Vagina (tissue), 2 donors: ENCODE measurements at regions not wholly inside any gene's neighbourhood (a gene's known extent, or its start where the extent isn't known, plus 50 kb on each side); places are given as distances from the start of the nearest gene placed in this dataset.

ENCODE experiments used
- POLR2AphosphoS5 ChIP-seq, 2 donors: sonication (generic); formaldehyde crosslinking; IDR thresholded peaks; one replicate each; pipeline ENCODE4 v1.9.0; 2017; ENCODE audit warnings: antibody characterized with exemption in 2 of 2, mild to moderate bottlenecking in 2 of 2, low read depth in 1 of 2; ENCODE audit not compliant: insufficient read depth in 1 of 2
- TF ChIP-seq, protein P1 (sequence below), 3 experiments: fragments of 450-650 bp in 2 of 3; fragments of 200-600 bp in 1 of 3; sonication (generic) in 1 of 3; IDR thresholded peaks; one replicate each; pipeline ENCODE4 v1.5.1; 2017 to 2019; ENCODE audit warnings: antibody characterized with exemption in 3 of 3, mild to moderate bottlenecking in 2 of 3, moderate library complexity in 2 of 3

DNA sequence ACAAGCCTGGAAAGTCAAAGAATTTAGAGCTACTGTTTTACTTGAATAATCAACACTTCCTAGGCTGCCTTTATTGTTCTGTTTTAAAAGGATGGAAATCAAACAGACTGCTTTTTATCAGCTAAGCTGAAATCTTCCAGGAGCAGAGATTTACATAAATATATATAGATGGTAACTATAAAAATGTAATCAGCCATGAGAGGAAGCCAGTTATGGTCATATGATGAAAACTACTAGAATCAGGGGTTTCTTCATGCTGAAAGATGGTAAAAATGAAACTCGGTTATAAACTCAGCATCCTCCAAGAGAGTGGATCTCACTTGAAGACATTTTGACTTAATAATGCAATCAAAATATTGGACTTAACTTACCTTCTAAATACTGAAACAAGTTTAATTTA is 413.0 kb downstream of the GXYLT1 start:
- TF ChIP-seq, protein P1, sequence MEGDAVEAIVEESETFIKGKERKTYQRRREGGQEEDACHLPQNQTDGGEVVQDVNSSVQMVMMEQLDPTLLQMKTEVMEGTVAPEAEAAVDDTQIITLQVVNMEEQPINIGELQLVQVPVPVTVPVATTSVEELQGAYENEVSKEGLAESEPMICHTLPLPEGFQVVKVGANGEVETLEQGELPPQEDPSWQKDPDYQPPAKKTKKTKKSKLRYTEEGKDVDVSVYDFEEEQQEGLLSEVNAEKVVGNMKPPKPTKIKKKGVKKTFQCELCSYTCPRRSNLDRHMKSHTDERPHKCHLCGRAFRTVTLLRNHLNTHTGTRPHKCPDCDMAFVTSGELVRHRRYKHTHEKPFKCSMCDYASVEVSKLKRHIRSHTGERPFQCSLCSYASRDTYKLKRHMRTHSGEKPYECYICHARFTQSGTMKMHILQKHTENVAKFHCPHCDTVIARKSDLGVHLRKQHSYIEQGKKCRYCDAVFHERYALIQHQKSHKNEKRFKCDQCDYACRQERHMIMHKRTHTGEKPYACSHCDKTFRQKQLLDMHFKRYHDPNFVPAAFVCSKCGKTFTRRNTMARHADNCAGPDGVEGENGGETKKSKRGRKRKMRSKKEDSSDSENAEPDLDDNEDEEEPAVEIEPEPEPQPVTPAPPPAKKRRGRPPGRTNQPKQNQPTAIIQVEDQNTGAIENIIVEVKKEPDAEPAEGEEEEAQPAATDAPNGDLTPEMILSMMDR (IDR thresholded peaks at IDR 0.05) = no peak
- no peak for TF ChIP-seq POLR2AphosphoS5 (IDR thresholded peaks at IDR 0.05; ENCODE audit: insufficient read depth in 1 of 2, low read depth in 1 of 2)
